ENCODE measurements at regions not wholly inside any gene's neighbourhood (a gene's known extent, or its start where the extent isn't known, plus 50 kb on each side); places are given as distances from the start of the nearest gene placed in this dataset.

GRCh38 chr10:59027975-59028655, 148.3 kb upstream of the PHYHIPL start:
- no peak for TF ChIP-seq RFX5 (IDR thresholded peaks at IDR 0.05; ENCODE audit: low read depth, low read length)
- TF ChIP-seq MAFK (IDR thresholded peaks at IDR 0.05; ENCODE audit: low read depth, low read length) = peak; percentile 52
- TF ChIP-seq POLR2A (IDR thresholded peaks at IDR 0.05; ENCODE audit: low read depth, low read length) = no peak
- TF ChIP-seq CEBPB (IDR thresholded peaks at IDR 0.05; ENCODE audit: low read depth, low read length) = peak; percentile 5; the same call in 1 of the 2 replicates
- no peak for TF ChIP-seq MAZ (IDR thresholded peaks at IDR 0.05; ENCODE audit: borderline replicate concordance, low read depth, low read length)
- TF ChIP-seq ELK1 (IDR thresholded peaks at IDR 0.05; ENCODE audit: borderline replicate concordance, low read depth, low read length) = no peak
- no peak for TF ChIP-seq RAD21 (IDR thresholded peaks at IDR 0.05; ENCODE audit: low read length)
- peak; percentile 55 for TF ChIP-seq NFE2L2 (IDR thresholded peaks at IDR 0.05; ENCODE audit: low read depth, low read length)
- TF ChIP-seq MXI1 (IDR thresholded peaks at IDR 0.05; ENCODE audit: borderline replicate concordance, low read depth, low read length) = no peak
- TF ChIP-seq CHD1 (IDR thresholded peaks at IDR 0.05; ENCODE audit: low read depth, low read length) = no peak
- Histone ChIP-seq H3K4me2 (ENCODE audit: low read depth, low read length) (no peak overlapping the region), H3K4me1 (ENCODE audit: control insufficient read depth, insufficient read depth, low read length) (no peaks in the 10 kb centered on the region), H2BK120ac (ENCODE audit: low read depth, low read length) (no peak overlapping the region), H3K4ac (ENCODE audit: low read depth, low read length) (no peak overlapping the region), H3K4me3 (ENCODE audit: insufficient read depth, low read depth, low read length) (no peak overlapping the region), H4K91ac (ENCODE audit: insufficient read depth, low read depth, low read length) (no peak overlapping the region), H4K5ac (ENCODE audit: low read depth, low read length) (no peak overlapping the region), H3K18ac (ENCODE audit: low read depth, low read length) (no peak overlapping the region), H2BK20ac (ENCODE audit: low read depth, low read length) (no peak overlapping the region), H3K23ac (ENCODE audit: low read depth, low read length) (no peak overlapping the region), H3K27ac (ENCODE audit: insufficient read depth, low read length) (no peak overlapping the region), H2AK9ac (replicated peaks; ENCODE audit: low read depth, low read length, poor library complexity) (no peak overlapping the region), H3K27me3 (ENCODE audit: control insufficient read depth, insufficient read depth, low read length) (no peaks in the 10 kb centered on the region; the same call in 1 of the 2 replicates), H3K79me1 (ENCODE audit: low read depth in 1 of 2, low read length in 2 of 2) (no peaks in the 10 kb centered on the region), H2BK15ac (ENCODE audit: low read depth, low read length) (no peak overlapping the region), H2AFZ (replicated peaks; ENCODE audit: low read length, poor library complexity) (no peak overlapping the region), H2AK5ac (ENCODE audit: low read depth, low read length) (no peak overlapping the region), H3K9me1 (ENCODE audit: insufficient read depth, low read length) (no peaks in the 10 kb centered on the region), H3K56ac (ENCODE audit: extremely low read depth, insufficient read depth, low read length) (no peak overlapping the region), H4K8ac (ENCODE audit: low read depth in 2 of 2, low read length in 2 of 2) (no peak overlapping the region), H3K36me3 (ENCODE audit: control insufficient read depth, insufficient read depth, low read length) (no peaks in the 10 kb centered on the region), H4K20me1 (ENCODE audit: insufficient read depth, low read length) (no peaks in the 10 kb centered on the region), H3K9ac (ENCODE audit: low read depth, low read length) (no peak overlapping the region), H2BK5ac (ENCODE audit: low read depth, low read length, poor library complexity, severe bottlenecking) (no peak overlapping the region), H3K14ac (replicated peaks; ENCODE audit: low read depth, low read length) (no peak overlapping the region), H3K9me3 (ENCODE audit: control insufficient read depth, insufficient read depth, low read length) (no peaks in the 10 kb centered on the region)
- in situ Hi-C loops (cut with MboI; ENCODE audit: low sequenced_read_pairs) (no loop called here), dilution Hi-C loops (cut with HindIII; ENCODE audit: low sequenced_read_pairs, unreplicated experiment) (no loop called here), intact Hi-C loops (cut with micrococcal nuclease) (no loop called here)
- CTCF ChIA-PET = no interaction called here
- POLR2A ChIA-PET (ENCODE audit: unreplicated experiment) = no interaction called here
- no peak for DNase-seq
- WGBS, 2 experiments (ENCODE audit: extremely low coverage in 2 of 2, insufficient read length in 1 of 2) = no CpG with 5 or more reads among the region's 5 CpGs
- no peak for ATAC-seq (ENCODE audit: low read depth)
- BruUV-seq (replicated peaks) = no TSS peak
